HG03442 (cell line): ENCODE measurements at regions not wholly inside any gene's neighbourhood (a gene's known extent, or its start where the extent isn't known, plus 50 kb on each side); places are given as distances from the start of the nearest gene placed in this dataset.
A peak's percentile ranks its signal among the peaks of the same experiment; 100 is the strongest.
"Not testable (repeated sequence)": the region's sequence is repeated elsewhere in the genome, so short reads cannot be mapped to it uniquely, and the experiment has no call there.

Source experiments
- ATAC-seq: cut with Tn5 transposase; IDR thresholded peaks from one replicate; pipeline ENCODE4 v1.9.1; 2021; ENCODE audit warnings: mild to moderate bottlenecking, moderate library complexity; ENCODE audit not compliant: unreplicated experiment

- no peak for ATAC-seq
These were observed 147.9 kb upstream of the ABI3BP start for GRCh38 chr3:101141135-101141534.

GRCh38 chr3:101138817-101139216 is 145.6 kb upstream of the ABI3BP start:
- ATAC-seq, result no peak

GRCh38 chr3:101134331-101134730 is 141.1 kb upstream of the ABI3BP start:
- ATAC-seq, result no peak

GRCh38 chr3:101133652-101134051 is 140.4 kb upstream of the ABI3BP start:
- ATAC-seq, result peak; percentile 58

- ATAC-seq, result not testable (repeated sequence)
These were observed 140.0 kb upstream of the ABI3BP start for GRCh38 chr3:101133197-101133596.

GRCh38 chr3:101131767-101132166 is 138.5 kb upstream of the ABI3BP start:
- ATAC-seq, result no peak

GRCh38 chr3:101128786-101129185 is 135.6 kb upstream of the ABI3BP start:
- no peak for ATAC-seq

GRCh38 chr3:101128001-101128400 is 134.8 kb upstream of the ABI3BP start:
- no peak for ATAC-seq

- ATAC-seq, result no peak
These were observed 130.9 kb upstream of the ABI3BP start for GRCh38 chr3:101124125-101124524.

- ATAC-seq, result no peak
These were observed 129.9 kb upstream of the ABI3BP start for GRCh38 chr3:101123081-101123480.

GRCh38 chr3:101122681-101123080 is 129.5 kb upstream of the ABI3BP start:
- no peak for ATAC-seq

- no peak for ATAC-seq
These were observed 126.8 kb upstream of the ABI3BP start for GRCh38 chr3:101120039-101120438.

- no peak for ATAC-seq
These were observed 126.3 kb upstream of the ABI3BP start for GRCh38 chr3:101119535-101119934.

GRCh38 chr3:101117980-101118379 is 124.8 kb upstream of the ABI3BP start:
- no peak for ATAC-seq

- no peak for ATAC-seq
These were observed 124.2 kb upstream of the ABI3BP start for GRCh38 chr3:101117465-101117864.

GRCh38 chr3:101110295-101110694 is 117.1 kb upstream of the ABI3BP start:
- ATAC-seq, result not testable (repeated sequence)

- ATAC-seq, result no peak
These were observed 111.1 kb upstream of the ABI3BP start for GRCh38 chr3:101104321-101104720.

GRCh38 chr3:101102678-101103296 is 109.6 kb upstream of the ABI3BP start:
- no peak for ATAC-seq

GRCh38 chr3:101100361-101101009 is 107.3 kb upstream of the ABI3BP start:
- no peak for ATAC-seq

- ATAC-seq, result no peak
These were observed 106.6 kb upstream of the ABI3BP start for GRCh38 chr3:101099791-101100190.

GRCh38 chr3:101096444-101096843 is 103.2 kb upstream of the ABI3BP start:
- no peak for ATAC-seq

GRCh38 chr3:101095693-101096430 is 102.6 kb upstream of the ABI3BP start:
- ATAC-seq, result no peak
